ENCODE measurements at regions not wholly inside any gene's neighbourhood (a gene's known extent, or its start where the extent isn't known, plus 50 kb on each side); places are given as distances from the start of the nearest gene placed in this dataset.

DNA sequence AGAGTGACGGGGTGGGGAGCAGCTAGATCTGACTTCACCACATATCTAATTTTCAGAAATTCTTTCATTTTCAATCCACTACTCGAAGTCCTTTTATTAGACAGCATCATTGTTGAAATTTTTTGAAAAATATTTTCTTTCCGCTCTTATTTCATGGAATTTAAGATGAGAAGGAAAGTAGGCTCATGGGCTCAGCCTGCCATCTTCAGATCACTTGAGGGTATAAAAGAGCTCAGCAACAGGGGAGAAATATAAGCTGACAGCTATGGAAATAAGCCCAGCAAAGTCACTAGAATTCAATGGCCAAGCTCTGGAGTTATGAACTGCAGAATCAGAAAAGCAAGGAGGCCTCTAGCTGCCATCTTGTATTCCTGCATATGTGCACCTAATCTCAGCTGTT lies 389.1 kb downstream of the XPNPEP1 start:
- WGBS (ENCODE audit: insufficient coverage, insufficient read length): no CpG with 5 or more reads among the region's 3 CpGs
- Histone ChIP-seq H3K4me1 (ENCODE audit: control insufficient read depth, insufficient read depth, low read length) (no peaks in the 10 kb centered on the region), H3K36me3 (ENCODE audit: control insufficient read depth, insufficient read depth, low read length) (no peaks in the 10 kb centered on the region), H3K4me3 (ENCODE audit: low read length) (no peak overlapping the region), H3K9me3 (ENCODE audit: control insufficient read depth, insufficient read depth, low read length) (peaks cover 4% of the 10 kb centered on the region), H3K27me3 (ENCODE audit: control insufficient read depth, insufficient read depth, low read length) (no peaks in the 10 kb centered on the region), H3K27ac (ENCODE audit: low read length) (no peak overlapping the region)
- DNase-seq (ENCODE audit: low read depth, low spot score): no peak

DNA sequence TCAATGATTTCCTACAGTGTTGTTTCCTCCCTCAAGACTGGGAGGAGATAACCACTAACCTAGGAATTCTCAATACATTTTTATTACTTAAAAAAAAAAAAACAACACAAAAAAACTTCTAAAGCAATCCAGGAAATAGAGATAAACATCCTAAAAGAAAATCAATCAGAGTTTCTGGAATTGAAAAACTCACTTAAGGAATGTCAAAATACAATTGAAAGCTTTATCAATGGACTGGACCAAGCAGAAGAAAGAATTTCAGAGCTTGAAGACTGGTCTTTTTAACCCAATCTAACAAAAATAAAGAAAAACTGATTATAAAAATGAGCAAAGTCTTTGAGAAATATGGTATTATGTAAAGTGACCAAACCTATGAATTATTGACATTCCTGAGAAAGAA lies 394.1 kb downstream of the XPNPEP1 start:
- no peaks in the 10 kb centered on the region for H3K27me3 ChIP-seq (ENCODE audit: control insufficient read depth, insufficient read depth, low read length)
- H3K9me3 ChIP-seq (ENCODE audit: control insufficient read depth, insufficient read depth, low read length): peaks cover 2% of the 10 kb centered on the region; the same call in 1 of the 2 replicates
- H3K27ac ChIP-seq (ENCODE audit: low read length): no peak overlapping the region
- DNase-seq (ENCODE audit: low read depth, low spot score): no peak
- H3K4me3 ChIP-seq (ENCODE audit: low read length): no peak overlapping the region
- H3K36me3 ChIP-seq (ENCODE audit: control insufficient read depth, insufficient read depth, low read length): no peaks in the 10 kb centered on the region
- no peaks in the 10 kb centered on the region for H3K4me1 ChIP-seq (ENCODE audit: control insufficient read depth, insufficient read depth, low read length)

DNA sequence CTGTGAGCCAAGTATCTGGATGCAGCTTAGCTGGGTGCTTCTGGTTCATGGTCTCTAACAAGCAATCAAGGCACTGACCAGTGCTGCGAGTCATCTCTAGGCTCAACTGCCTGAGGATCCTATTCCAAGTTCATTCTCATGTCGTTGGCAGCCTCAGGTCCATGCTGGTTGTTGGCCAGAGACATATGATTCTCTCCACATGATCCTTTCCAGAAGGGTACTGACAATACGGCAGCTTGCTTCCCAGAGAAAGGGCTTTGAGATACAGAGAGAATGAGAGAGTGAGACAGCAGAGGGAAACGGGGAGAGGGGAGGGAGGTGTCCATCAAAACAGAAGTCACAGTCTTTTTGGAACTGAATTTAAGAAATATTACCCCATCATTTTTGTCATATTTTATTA lies 405.6 kb downstream of the XPNPEP1 start:
- DNase-seq (ENCODE audit: low read depth, low spot score): no peak
- no peak overlapping the region for H3K4me3 ChIP-seq (ENCODE audit: low read length)
- no peaks in the 10 kb centered on the region for H3K4me1 ChIP-seq (ENCODE audit: control insufficient read depth, insufficient read depth, low read length)
- H3K36me3 ChIP-seq (ENCODE audit: control insufficient read depth, insufficient read depth, low read length): no peaks in the 10 kb centered on the region
- no CpG with 5 or more reads among the region's 4 CpGs for WGBS (ENCODE audit: insufficient coverage, insufficient read length)
- H3K9me3 ChIP-seq (ENCODE audit: control insufficient read depth, insufficient read depth, low read length): no peaks in the 10 kb centered on the region
- no peaks in the 10 kb centered on the region for H3K27me3 ChIP-seq (ENCODE audit: control insufficient read depth, insufficient read depth, low read length)
- no peak overlapping the region for H3K27ac ChIP-seq (ENCODE audit: low read length)

DNA sequence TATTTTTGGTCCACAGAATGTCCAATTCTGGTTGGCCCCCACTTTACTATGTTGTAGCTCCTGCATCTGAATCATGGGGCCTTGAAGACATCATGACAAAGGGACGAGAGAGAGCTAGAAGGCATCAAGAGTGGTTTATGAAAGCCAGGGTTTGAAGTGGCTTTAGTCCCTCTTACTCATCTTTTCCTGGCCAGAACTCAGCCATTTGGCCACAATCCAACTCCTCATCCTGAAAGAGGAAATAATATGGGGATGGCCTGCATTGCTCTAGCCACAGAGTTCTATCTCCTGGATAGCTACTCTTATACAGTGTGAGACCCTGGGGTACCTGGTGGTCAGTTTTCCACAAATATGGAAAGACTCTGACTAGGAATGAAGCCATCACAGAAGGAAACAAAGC lies 418.9 kb downstream of the XPNPEP1 start:
- no peak overlapping the region for H3K4me3 ChIP-seq (ENCODE audit: low read length)
- H3K27me3 ChIP-seq (ENCODE audit: control insufficient read depth, insufficient read depth, low read length): no peaks in the 10 kb centered on the region
- DNase-seq (ENCODE audit: low read depth, low spot score): no peak
- no CpG with 5 or more reads among the region's 1 CpG for WGBS (ENCODE audit: insufficient coverage, insufficient read length)
- H3K4me1 ChIP-seq (ENCODE audit: control insufficient read depth, insufficient read depth, low read length): no peaks in the 10 kb centered on the region
- H3K27ac ChIP-seq (ENCODE audit: low read length): no peak overlapping the region
- H3K9me3 ChIP-seq (ENCODE audit: control insufficient read depth, insufficient read depth, low read length): no peaks in the 10 kb centered on the region; the same call in 1 of the 2 replicates
- no peaks in the 10 kb centered on the region for H3K36me3 ChIP-seq (ENCODE audit: control insufficient read depth, insufficient read depth, low read length)

DNA sequence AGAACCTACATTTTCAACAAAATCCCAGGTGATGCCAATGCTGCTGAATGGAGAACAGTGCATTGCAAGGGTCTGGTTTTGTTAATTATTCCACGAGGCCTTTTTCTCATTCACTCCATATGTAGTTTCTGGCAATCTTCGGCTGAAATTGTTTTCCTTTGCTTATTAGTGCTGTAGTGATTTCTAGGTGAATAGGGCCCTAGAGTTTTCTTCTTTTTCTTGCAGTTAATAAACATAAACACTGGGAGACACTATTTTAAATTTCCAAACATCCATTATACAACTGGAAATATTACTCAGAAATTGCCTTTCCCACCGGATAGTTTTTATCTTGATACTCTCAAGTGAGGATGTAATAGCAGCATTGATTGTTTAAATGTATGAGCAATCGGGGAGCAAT lies 435.6 kb downstream of the XPNPEP1 start:
- H3K9me3 ChIP-seq (ENCODE audit: control insufficient read depth, insufficient read depth, low read length): no peaks in the 10 kb centered on the region; the same call in 1 of the 2 replicates
- H3K27ac ChIP-seq (ENCODE audit: low read length): no peak overlapping the region
- no CpG with 5 or more reads among the region's 4 CpGs for WGBS (ENCODE audit: insufficient coverage, insufficient read length)
- no peak overlapping the region for H3K4me3 ChIP-seq (ENCODE audit: low read length)
- DNase-seq (ENCODE audit: low read depth, low spot score): no peak
- no peaks in the 10 kb centered on the region for H3K36me3 ChIP-seq (ENCODE audit: control insufficient read depth, insufficient read depth, low read length)
- no peaks in the 10 kb centered on the region for H3K27me3 ChIP-seq (ENCODE audit: control insufficient read depth, insufficient read depth, low read length)
- no peaks in the 10 kb centered on the region for H3K4me1 ChIP-seq (ENCODE audit: control insufficient read depth, insufficient read depth, low read length)

DNA sequence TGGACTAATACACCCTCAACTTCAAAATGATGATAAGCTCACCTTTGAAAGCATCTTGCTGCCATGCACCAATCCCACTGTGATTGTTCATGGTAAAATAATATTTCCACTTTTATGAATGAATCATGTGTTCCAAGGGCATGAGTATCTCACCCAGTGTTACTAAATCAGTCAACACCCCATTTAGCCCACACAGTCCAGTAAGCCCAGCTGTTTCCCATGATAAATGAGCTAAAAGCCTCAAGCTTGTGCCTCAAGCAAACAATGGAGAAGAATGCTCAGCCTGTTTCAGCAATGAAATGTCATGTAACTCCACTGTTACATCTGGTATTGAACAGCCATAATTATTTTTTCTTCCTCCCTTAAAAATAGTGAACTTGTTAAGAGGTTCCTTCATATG lies 442.5 kb downstream of the XPNPEP1 start:
- no peak for DNase-seq (ENCODE audit: low read depth, low spot score)
- H3K9me3 ChIP-seq (ENCODE audit: control insufficient read depth, insufficient read depth, low read length): no peaks in the 10 kb centered on the region
- H3K36me3 ChIP-seq (ENCODE audit: control insufficient read depth, insufficient read depth, low read length): no peaks in the 10 kb centered on the region
- H3K4me3 ChIP-seq (ENCODE audit: low read length): no peak overlapping the region
- no peaks in the 10 kb centered on the region for H3K27me3 ChIP-seq (ENCODE audit: control insufficient read depth, insufficient read depth, low read length)
- no peaks in the 10 kb centered on the region for H3K4me1 ChIP-seq (ENCODE audit: control insufficient read depth, insufficient read depth, low read length)
- H3K27ac ChIP-seq (ENCODE audit: low read length): no peak overlapping the region

DNA sequence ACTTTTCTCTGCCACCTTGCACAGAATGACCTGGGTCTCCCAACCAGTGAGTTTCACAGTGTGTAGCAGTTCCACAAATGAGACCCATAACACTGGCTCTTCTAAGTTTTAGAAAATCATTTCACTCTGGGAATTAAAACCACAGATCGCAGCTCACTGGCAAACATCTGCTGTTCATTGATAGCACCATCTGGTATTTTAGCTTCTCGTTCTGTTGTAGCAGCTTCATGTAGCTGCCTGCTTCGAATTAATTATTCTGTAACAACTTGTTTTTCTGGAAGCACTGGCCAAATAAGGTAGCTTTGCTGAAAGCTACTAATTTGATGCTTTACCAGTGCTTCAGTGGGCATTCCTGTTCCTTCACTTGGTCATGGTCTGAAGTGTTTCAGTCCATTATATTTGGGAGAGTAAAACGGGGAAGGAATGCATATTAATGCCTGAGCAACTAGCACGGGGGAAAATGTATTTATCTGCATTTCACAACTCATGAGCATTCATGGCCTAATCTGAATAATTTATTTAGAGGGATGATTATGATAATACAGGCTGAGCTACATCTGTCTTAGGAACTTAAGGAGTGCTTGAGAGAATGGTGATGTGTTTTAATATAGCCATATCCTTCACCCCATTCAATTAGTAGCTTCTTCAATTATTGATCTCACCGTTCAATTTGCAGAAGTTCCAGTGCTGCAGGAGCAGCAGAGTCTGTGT lies 447.4 kb downstream of the XPNPEP1 start:
- no CpG with 5 or more reads among the region's 6 CpGs for WGBS (ENCODE audit: insufficient coverage, insufficient read length)
- Histone ChIP-seq H3K36me3 (ENCODE audit: control insufficient read depth, insufficient read depth, low read length) (no peaks in the 10 kb centered on the region), H3K4me3 (ENCODE audit: low read length) (no peak overlapping the region), H3K27ac (ENCODE audit: low read length) (no peak overlapping the region), H3K4me1 (ENCODE audit: control insufficient read depth, insufficient read depth, low read length) (no peaks in the 10 kb centered on the region), H3K9me3 (ENCODE audit: control insufficient read depth, insufficient read depth, low read length) (peaks cover 2% of the 10 kb centered on the region), H3K27me3 (ENCODE audit: control insufficient read depth, insufficient read depth, low read length) (no peaks in the 10 kb centered on the region)
- no peak for DNase-seq (ENCODE audit: low read depth, low spot score)

DNA sequence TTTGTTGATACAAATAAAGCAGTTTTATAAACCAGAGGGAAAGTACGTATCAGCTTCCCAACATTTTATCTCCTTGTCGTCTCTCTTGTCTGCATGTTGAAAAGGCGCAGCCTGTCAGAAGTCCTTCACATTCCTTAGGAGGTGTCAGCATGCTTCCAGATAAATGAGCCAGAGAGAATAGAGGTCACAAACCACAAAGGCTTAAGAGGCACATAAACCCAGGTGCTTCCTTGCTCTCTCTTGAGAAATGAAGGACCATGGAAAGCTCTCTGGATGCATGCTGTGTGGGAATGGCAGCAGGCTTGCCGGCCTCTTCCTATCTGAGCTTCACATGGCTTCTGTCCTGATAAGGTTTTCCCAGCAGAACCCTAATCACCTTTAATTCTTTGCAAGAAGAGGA lies 448.5 kb downstream of the XPNPEP1 start:
- Histone ChIP-seq H3K27me3 (ENCODE audit: control insufficient read depth, insufficient read depth, low read length) (no peaks in the 10 kb centered on the region), H3K9me3 (ENCODE audit: control insufficient read depth, insufficient read depth, low read length) (peaks cover 2% of the 10 kb centered on the region), H3K36me3 (ENCODE audit: control insufficient read depth, insufficient read depth, low read length) (no peaks in the 10 kb centered on the region), H3K4me3 (ENCODE audit: low read length) (no peak overlapping the region), H3K4me1 (ENCODE audit: control insufficient read depth, insufficient read depth, low read length) (no peaks in the 10 kb centered on the region), H3K27ac (ENCODE audit: low read length) (no peak overlapping the region)
- DNase-seq (ENCODE audit: low read depth, low spot score): no peak
- WGBS (ENCODE audit: insufficient coverage, insufficient read length): no CpG with 5 or more reads among the region's 4 CpGs

DNA sequence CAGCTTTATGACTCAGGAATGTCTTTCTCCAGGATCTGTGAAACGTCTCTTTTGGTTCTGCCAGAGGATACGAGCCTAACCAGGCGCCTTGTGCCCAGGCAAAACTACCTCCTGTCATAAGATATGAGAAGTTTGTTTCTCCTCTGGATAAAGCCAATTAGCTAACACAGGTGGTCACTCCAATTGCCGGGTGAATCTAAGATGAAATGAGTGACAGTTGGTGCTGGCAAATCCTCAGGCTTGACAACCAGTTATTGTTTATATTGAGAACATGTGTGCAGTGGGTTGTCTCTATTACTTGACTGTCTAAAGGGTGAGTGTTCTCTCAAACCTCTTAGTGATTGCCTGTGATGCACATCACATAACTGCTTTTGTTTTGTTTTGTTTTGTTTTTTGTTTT lies 449.1 kb downstream of the XPNPEP1 start:
- no peak overlapping the region for H3K27ac ChIP-seq (ENCODE audit: low read length)
- DNase-seq (ENCODE audit: low read depth, low spot score): no peak
- peaks cover 2% of the 10 kb centered on the region for H3K9me3 ChIP-seq (ENCODE audit: control insufficient read depth, insufficient read depth, low read length)
- H3K4me1 ChIP-seq (ENCODE audit: control insufficient read depth, insufficient read depth, low read length): no peaks in the 10 kb centered on the region
- H3K4me3 ChIP-seq (ENCODE audit: low read length): no peak overlapping the region
- H3K36me3 ChIP-seq (ENCODE audit: control insufficient read depth, insufficient read depth, low read length): no peaks in the 10 kb centered on the region
- no CpG with 5 or more reads among the region's 4 CpGs for WGBS (ENCODE audit: insufficient coverage, insufficient read length)
- H3K27me3 ChIP-seq (ENCODE audit: control insufficient read depth, insufficient read depth, low read length): no peaks in the 10 kb centered on the region

DNA sequence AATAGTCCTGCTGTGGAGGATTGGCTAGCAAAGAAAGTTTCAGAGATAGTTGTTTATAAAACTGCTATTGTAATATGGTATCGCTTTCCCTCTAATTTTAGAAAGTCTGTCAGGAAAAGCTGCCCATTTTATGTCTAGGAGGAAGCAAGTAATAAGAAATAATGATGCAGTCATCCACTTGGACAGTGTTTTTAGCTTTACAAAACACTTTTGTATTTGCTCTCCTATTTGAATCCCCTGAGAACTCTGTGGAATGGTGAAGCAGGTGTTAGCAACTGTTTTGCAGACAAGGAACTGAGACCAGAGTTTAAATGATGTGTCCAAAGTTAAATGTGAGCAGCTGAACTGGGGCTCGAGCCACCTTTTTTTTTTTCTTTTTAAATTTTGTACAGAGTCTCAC lies 455.8 kb downstream of the XPNPEP1 start:
- DNase-seq (ENCODE audit: low read depth, low spot score): no peak
- no peaks in the 10 kb centered on the region for H3K4me1 ChIP-seq (ENCODE audit: control insufficient read depth, insufficient read depth, low read length)
- WGBS (ENCODE audit: insufficient coverage, insufficient read length): no CpG with 5 or more reads among the region's 2 CpGs

DNA sequence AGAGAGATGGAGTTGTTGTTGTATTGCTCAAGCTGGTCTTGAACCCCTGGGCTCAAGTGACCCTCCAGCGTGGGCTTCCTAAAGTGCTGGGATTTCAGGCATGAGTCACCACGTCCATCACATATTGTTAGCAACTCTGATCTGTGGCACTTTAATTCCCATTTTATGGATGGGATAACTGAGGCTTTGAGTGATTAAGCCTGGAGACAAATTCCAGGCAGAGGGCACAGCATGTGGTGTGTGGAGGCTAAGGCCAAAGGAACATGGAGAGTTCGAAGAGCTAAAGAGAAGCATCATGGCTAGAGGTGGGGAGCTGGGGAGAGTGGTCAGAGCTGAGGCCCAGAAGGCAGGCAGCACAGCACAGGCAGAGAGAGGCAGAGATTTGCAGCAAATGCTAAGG lies 458.4 kb downstream of the XPNPEP1 start:
- Histone ChIP-seq H3K4me3 (ENCODE audit: low read length) (no peak overlapping the region), H3K9me3 (ENCODE audit: control insufficient read depth, insufficient read depth, low read length) (peaks cover 3% of the 10 kb centered on the region), H3K27me3 (ENCODE audit: control insufficient read depth, insufficient read depth, low read length) (peaks cover 2% of the 10 kb centered on the region; the same call in 1 of the 2 replicates), H3K36me3 (ENCODE audit: control insufficient read depth, insufficient read depth, low read length) (no peaks in the 10 kb centered on the region), H3K27ac (ENCODE audit: low read length) (no peak overlapping the region), H3K4me1 (ENCODE audit: control insufficient read depth, insufficient read depth, low read length) (no peaks in the 10 kb centered on the region)
- DNase-seq (ENCODE audit: low read depth, low spot score): no peak
- no CpG with 5 or more reads among the region's 3 CpGs for WGBS (ENCODE audit: insufficient coverage, insufficient read length)

More for the DNA sequence above, 455.8 kb downstream of the XPNPEP1 start:
- peaks cover 2% of the 10 kb centered on the region; the same call in 1 of the 2 replicates for H3K27me3 ChIP-seq (ENCODE audit: control insufficient read depth, insufficient read depth, low read length)
- H3K36me3 ChIP-seq (ENCODE audit: control insufficient read depth, insufficient read depth, low read length): no peaks in the 10 kb centered on the region
- no peak overlapping the region for H3K27ac ChIP-seq (ENCODE audit: low read length)
- H3K4me3 ChIP-seq (ENCODE audit: low read length): no peak overlapping the region
- H3K9me3 ChIP-seq (ENCODE audit: control insufficient read depth, insufficient read depth, low read length): peaks cover 3% of the 10 kb centered on the region
